ENCODE measurements at regions not wholly inside any gene's neighbourhood (a gene's known extent, or its start where the extent isn't known, plus 50 kb on each side); places are given as distances from the start of the nearest gene placed in this dataset.

- Histone ChIP-seq H3K27ac (ENCODE audit: low read length) (no peak overlapping the region), H3K9ac (ENCODE audit: low read length) (no peak overlapping the region), H3K27me3 (ENCODE audit: low read depth, low read length) (peaks cover 7% of the 10 kb centered on the region; the same call in 1 of the 2 replicates), H3K4me2 (ENCODE audit: low read length) (no peak overlapping the region), H3K4me3 (ENCODE audit: low read length) (no peak overlapping the region), H3K4me1 (ENCODE audit: low read length) (peaks cover 18% of the 10 kb centered on the region), H3K36me3 (replicated peaks; ENCODE audit: low read depth, low read length) (no peaks in the 10 kb centered on the region), H3K79me2 (ENCODE audit: low read length) (no peaks in the 10 kb centered on the region), H3K9me3 (ENCODE audit: insufficient read depth, low read length) (no peaks in the 10 kb centered on the region), H4K20me1 (ENCODE audit: insufficient read depth, low read length) (no peaks in the 10 kb centered on the region), H2AFZ (ENCODE audit: low read depth, low read length) (no peak overlapping the region)
- no peak for TF ChIP-seq EZH2phosphoT487 (IDR thresholded peaks at IDR 0.05; ENCODE audit: low read depth)
- no peak for TF ChIP-seq CTCF (IDR thresholded peaks at IDR 0.05; ENCODE audit: low read depth, low read length)
Observed at GRCh38 chr2:15720561-15721307, 129.1 kb downstream of the DDX1 start.

- Histone ChIP-seq H3K27ac (ENCODE audit: low read length) (no peak overlapping the region), H3K9me3 (ENCODE audit: insufficient read depth, low read length) (no peaks in the 10 kb centered on the region), H3K79me2 (ENCODE audit: low read length) (no peaks in the 10 kb centered on the region), H3K4me3 (ENCODE audit: low read length) (no peak overlapping the region), H4K20me1 (ENCODE audit: insufficient read depth, low read length) (no peaks in the 10 kb centered on the region), H3K27me3 (ENCODE audit: low read depth, low read length) (peaks cover 10% of the 10 kb centered on the region; the same call in 1 of the 2 replicates), H3K9ac (ENCODE audit: low read length) (no peak overlapping the region), H3K36me3 (replicated peaks; ENCODE audit: low read depth, low read length) (no peaks in the 10 kb centered on the region), H3K4me1 (ENCODE audit: low read length) (peaks cover 18% of the 10 kb centered on the region), H3K4me2 (ENCODE audit: low read length) (no peak overlapping the region), H2AFZ (ENCODE audit: low read depth, low read length) (no peak overlapping the region)
- TF ChIP-seq CTCF (IDR thresholded peaks at IDR 0.05; ENCODE audit: low read depth, low read length) = no peak
- no peak for TF ChIP-seq EZH2phosphoT487 (IDR thresholded peaks at IDR 0.05; ENCODE audit: low read depth)
Observed at GRCh38 chr2:15721411-15722067, 129.9 kb downstream of the DDX1 start.

- Histone ChIP-seq H3K9ac (ENCODE audit: low read length) (no peak overlapping the region), H3K4me2 (ENCODE audit: low read length) (peak overlapping the region; percentile 16), H3K4me3 (ENCODE audit: low read length) (no peak overlapping the region), H4K20me1 (ENCODE audit: insufficient read depth, low read length) (no peaks in the 10 kb centered on the region), H3K79me2 (ENCODE audit: low read length) (no peaks in the 10 kb centered on the region), H3K9me3 (ENCODE audit: insufficient read depth, low read length) (no peaks in the 10 kb centered on the region), H3K4me1 (ENCODE audit: low read length) (peaks cover 18% of the 10 kb centered on the region), H2AFZ (ENCODE audit: low read depth, low read length) (no peak overlapping the region), H3K27me3 (ENCODE audit: low read depth, low read length) (peaks cover 10% of the 10 kb centered on the region; the same call in 1 of the 2 replicates), H3K36me3 (replicated peaks; ENCODE audit: low read depth, low read length) (no peaks in the 10 kb centered on the region), H3K27ac (ENCODE audit: low read length) (no peak overlapping the region)
- TF ChIP-seq CTCF (IDR thresholded peaks at IDR 0.05; ENCODE audit: low read depth, low read length) (0 out of 2 replicates have a peak, but pooled peaks have one; percentile 14), EZH2phosphoT487 (IDR thresholded peaks at IDR 0.05; ENCODE audit: low read depth) (no peak)
Observed at GRCh38 chr2:15722980-15723379, 131.3 kb downstream of the DDX1 start.

GRCh38 chr2:15724235-15724634 is 132.6 kb downstream of the DDX1 start:
- no peak overlapping the region for H3K4me2 ChIP-seq (ENCODE audit: low read length)
- H3K79me2 ChIP-seq (ENCODE audit: low read length) = no peaks in the 10 kb centered on the region
- TF ChIP-seq CTCF (IDR thresholded peaks at IDR 0.05; ENCODE audit: low read depth, low read length) (no peak), EZH2phosphoT487 (IDR thresholded peaks at IDR 0.05; ENCODE audit: low read depth) (no peak)

More at GRCh38 chr2:15724235-15724634, 132.6 kb downstream of the DDX1 start:
- Histone ChIP-seq H3K4me1 (ENCODE audit: low read length) (peaks cover 18% of the 10 kb centered on the region), H3K27ac (ENCODE audit: low read length) (no peak overlapping the region), H3K36me3 (replicated peaks; ENCODE audit: low read depth, low read length) (no peaks in the 10 kb centered on the region), H3K9ac (ENCODE audit: low read length) (no peak overlapping the region), H3K4me3 (ENCODE audit: low read length) (no peak overlapping the region), H3K9me3 (ENCODE audit: insufficient read depth, low read length) (no peaks in the 10 kb centered on the region), H2AFZ (ENCODE audit: low read depth, low read length) (no peak overlapping the region), H4K20me1 (ENCODE audit: insufficient read depth, low read length) (no peaks in the 10 kb centered on the region), H3K27me3 (ENCODE audit: low read depth, low read length) (peaks cover 10% of the 10 kb centered on the region; the same call in 1 of the 2 replicates)

Measured in OCI-LY3 (cell line).